ENCODE measurements at regions not wholly inside any gene's neighbourhood (a gene's known extent, or its start where the extent isn't known, plus 50 kb on each side); places are given as distances from the start of the nearest gene placed in this dataset.

- H3K4me3 ChIP-seq (ENCODE audit: low read depth in 1 of 2, low read length in 2 of 2) = no peak overlapping the region
- H3K9ac ChIP-seq (ENCODE audit: low read depth in 1 of 2, low read length in 2 of 2) = no peak overlapping the region
- peaks cover 0 to 4% of the 10 kb centered on the region in 2 donors for H3K27me3 ChIP-seq (ENCODE audit: control insufficient read depth in 1 of 2, insufficient read depth in 2 of 2, low read length in 2 of 2)
- no peak overlapping the region for H3K27ac ChIP-seq (ENCODE audit: low read depth, low read length)
- no peaks in the 10 kb centered on the region for H3K9me3 ChIP-seq (ENCODE audit: control insufficient read depth in 1 of 2, low read length in 2 of 2)
- no peaks in the 10 kb centered on the region for H3K36me3 ChIP-seq (ENCODE audit: control insufficient read depth in 1 of 2, insufficient read depth in 2 of 2, low read length in 2 of 2)
- H3K4me1 ChIP-seq (ENCODE audit: control insufficient read depth in 1 of 2, insufficient read depth in 2 of 2, low read length in 2 of 2) = no peaks in the 10 kb centered on the region
Observed at GRCh38 chr1:30183006-30183405, 540.4 kb downstream of the MATN1 start.

DNA sequence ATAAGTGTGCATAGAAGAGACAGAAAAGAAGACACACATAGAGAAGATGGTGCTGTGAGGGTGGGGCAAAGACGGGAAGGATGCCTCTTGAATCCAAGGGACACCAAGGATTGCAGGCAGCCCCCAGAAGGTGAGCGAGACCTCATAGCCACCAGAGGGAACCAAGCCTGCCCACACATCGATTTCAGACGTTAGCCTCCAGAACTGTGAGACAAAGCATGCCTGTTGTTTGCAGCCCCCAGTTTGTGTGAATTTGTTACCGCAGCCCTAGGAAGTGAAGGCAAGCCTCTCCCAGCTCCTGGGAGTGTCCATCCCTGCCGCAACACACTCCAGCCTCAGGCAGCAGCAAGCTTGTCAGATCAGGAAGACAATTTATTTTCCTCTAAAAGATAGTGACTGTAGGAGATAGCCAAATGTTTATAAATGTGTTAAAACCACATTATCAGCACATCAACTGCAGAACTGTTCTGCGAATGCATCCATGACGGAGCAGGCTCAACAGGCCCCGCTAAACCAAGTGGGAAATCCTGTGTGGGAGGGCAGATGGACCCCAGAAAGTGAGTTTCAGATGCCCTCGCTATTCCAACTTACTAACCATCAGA, 543.3 kb downstream of the MATN1 start:
- Histone ChIP-seq H3K9ac (ENCODE audit: low read depth in 1 of 2, low read length in 2 of 2) (no peak overlapping the region), H3K27me3 (ENCODE audit: control insufficient read depth in 1 of 2, insufficient read depth in 2 of 2, low read length in 2 of 2) (peaks cover 0 to 4% of the 10 kb centered on the region in 2 donors), H3K27ac (ENCODE audit: low read depth, low read length) (no peak overlapping the region), H3K4me3 (ENCODE audit: low read depth in 1 of 2, low read length in 2 of 2) (no peak overlapping the region), H3K9me3 (ENCODE audit: control insufficient read depth in 1 of 2, low read length in 2 of 2) (no peaks in the 10 kb centered on the region), H3K4me1 (ENCODE audit: control insufficient read depth in 1 of 2, insufficient read depth in 2 of 2, low read length in 2 of 2) (no peaks in the 10 kb centered on the region), H3K36me3 (ENCODE audit: control insufficient read depth in 1 of 2, insufficient read depth in 2 of 2, low read length in 2 of 2) (no peaks in the 10 kb centered on the region)

GRCh38 chr1:30176477-30176876, 546.9 kb downstream of the MATN1 start:
- no peak overlapping the region for H3K27ac ChIP-seq (ENCODE audit: low read depth, low read length)
- no peak overlapping the region for H3K4me3 ChIP-seq (ENCODE audit: low read depth in 1 of 2, low read length in 2 of 2)

GRCh38 chr1:30174499-30174898, 548.9 kb downstream of the MATN1 start:
- Histone ChIP-seq H3K9me3 (ENCODE audit: control insufficient read depth in 1 of 2, low read length in 2 of 2) (no peaks in the 10 kb centered on the region), H3K4me3 (ENCODE audit: low read depth in 1 of 2, low read length in 2 of 2) (no peak overlapping the region), H3K4me1 (ENCODE audit: control insufficient read depth in 1 of 2, insufficient read depth in 2 of 2, low read length in 2 of 2) (no peaks in the 10 kb centered on the region), H3K9ac (ENCODE audit: low read depth in 1 of 2, low read length in 2 of 2) (no peak overlapping the region), H3K36me3 (ENCODE audit: control insufficient read depth in 1 of 2, insufficient read depth in 2 of 2, low read length in 2 of 2) (no peaks in the 10 kb centered on the region), H3K27ac (ENCODE audit: low read depth, low read length) (no peak overlapping the region), H3K27me3 (ENCODE audit: control insufficient read depth in 1 of 2, insufficient read depth in 2 of 2, low read length in 2 of 2) (no peaks in the 10 kb centered on the region)

More at GRCh38 chr1:30176477-30176876, 546.9 kb downstream of the MATN1 start:
- Histone ChIP-seq H3K27me3 (ENCODE audit: control insufficient read depth in 1 of 2, insufficient read depth in 2 of 2, low read length in 2 of 2) (no peaks in the 10 kb centered on the region), H3K9ac (ENCODE audit: low read depth in 1 of 2, low read length in 2 of 2) (no peak overlapping the region), H3K4me1 (ENCODE audit: control insufficient read depth in 1 of 2, insufficient read depth in 2 of 2, low read length in 2 of 2) (no peaks in the 10 kb centered on the region), H3K9me3 (ENCODE audit: control insufficient read depth in 1 of 2, low read length in 2 of 2) (no peaks in the 10 kb centered on the region), H3K36me3 (ENCODE audit: control insufficient read depth in 1 of 2, insufficient read depth in 2 of 2, low read length in 2 of 2) (no peaks in the 10 kb centered on the region)

DNA sequence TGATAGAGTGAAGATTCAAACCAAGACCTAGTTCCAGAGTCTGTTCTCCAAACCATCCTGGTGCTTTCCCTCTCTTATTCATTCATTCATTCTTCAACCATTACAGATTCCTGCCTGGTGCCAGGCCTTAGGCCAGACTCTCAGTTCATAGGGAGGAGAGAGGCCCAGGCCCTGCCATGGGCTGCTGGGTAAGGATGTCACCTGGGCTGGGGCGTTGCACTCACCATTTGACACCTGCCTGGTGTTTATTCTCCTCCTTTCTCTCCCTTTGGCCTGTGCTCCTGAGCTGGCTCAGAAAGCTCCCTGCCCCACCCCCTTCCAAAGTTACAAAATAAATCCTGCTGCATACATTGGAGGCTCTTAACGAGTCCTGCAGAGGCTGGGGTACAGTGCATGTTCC, 549.8 kb downstream of the MATN1 start:
- Histone ChIP-seq H3K36me3 (ENCODE audit: control insufficient read depth in 1 of 2, insufficient read depth in 2 of 2, low read length in 2 of 2) (no peaks in the 10 kb centered on the region), H3K27me3 (ENCODE audit: control insufficient read depth in 1 of 2, insufficient read depth in 2 of 2, low read length in 2 of 2) (no peaks in the 10 kb centered on the region), H3K4me3 (ENCODE audit: low read depth in 1 of 2, low read length in 2 of 2) (no peak overlapping the region), H3K27ac (ENCODE audit: low read depth, low read length) (no peak overlapping the region), H3K4me1 (ENCODE audit: control insufficient read depth in 1 of 2, insufficient read depth in 2 of 2, low read length in 2 of 2) (no peaks in the 10 kb centered on the region), H3K9me3 (ENCODE audit: control insufficient read depth in 1 of 2, low read length in 2 of 2) (no peaks in the 10 kb centered on the region), H3K9ac (ENCODE audit: low read depth in 1 of 2, low read length in 2 of 2) (no peak overlapping the region)

- Histone ChIP-seq H3K9ac (ENCODE audit: low read depth in 1 of 2, low read length in 2 of 2) (no peak overlapping the region), H3K27ac (ENCODE audit: low read depth, low read length) (no peak overlapping the region)
Observed at GRCh38 chr1:30172757-30173156, 550.6 kb downstream of the MATN1 start.

DNA sequence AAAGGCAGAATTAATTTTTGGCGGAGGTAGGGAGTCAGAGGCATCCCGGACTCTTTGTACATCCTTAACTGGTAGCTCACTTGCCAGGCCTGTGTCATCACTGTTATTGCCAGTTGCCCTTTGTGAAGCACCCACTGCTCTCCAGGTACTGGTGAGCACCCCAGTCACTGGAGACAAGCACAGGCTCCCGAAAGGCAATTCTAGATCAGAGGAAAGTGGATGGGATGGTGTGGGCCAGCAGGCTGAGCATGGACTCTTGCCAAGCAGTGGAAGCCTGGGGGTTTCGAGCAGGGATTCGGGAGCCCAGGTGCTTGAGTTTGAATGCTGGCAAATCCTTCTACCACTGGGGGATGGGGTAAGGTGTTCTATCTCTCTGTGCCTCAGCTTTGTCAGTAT, 551.1 kb downstream of the MATN1 start:
- no peaks in the 10 kb centered on the region for H3K27me3 ChIP-seq (ENCODE audit: control insufficient read depth in 1 of 2, insufficient read depth in 2 of 2, low read length in 2 of 2)
- H3K4me3 ChIP-seq (ENCODE audit: low read depth in 1 of 2, low read length in 2 of 2) = no peak overlapping the region
- no peak overlapping the region for H3K27ac ChIP-seq (ENCODE audit: low read depth, low read length)
- no peaks in the 10 kb centered on the region for H3K4me1 ChIP-seq (ENCODE audit: control insufficient read depth in 1 of 2, insufficient read depth in 2 of 2, low read length in 2 of 2)
- H3K36me3 ChIP-seq (ENCODE audit: control insufficient read depth in 1 of 2, insufficient read depth in 2 of 2, low read length in 2 of 2) = no peaks in the 10 kb centered on the region
- H3K9me3 ChIP-seq (ENCODE audit: control insufficient read depth in 1 of 2, low read length in 2 of 2) = no peaks in the 10 kb centered on the region
- no peak overlapping the region for H3K9ac ChIP-seq (ENCODE audit: low read depth in 1 of 2, low read length in 2 of 2)

More at GRCh38 chr1:30172757-30173156, 550.6 kb downstream of the MATN1 start:
- Histone ChIP-seq H3K4me3 (ENCODE audit: low read depth in 1 of 2, low read length in 2 of 2) (no peak overlapping the region), H3K9me3 (ENCODE audit: control insufficient read depth in 1 of 2, low read length in 2 of 2) (no peaks in the 10 kb centered on the region), H3K36me3 (ENCODE audit: control insufficient read depth in 1 of 2, insufficient read depth in 2 of 2, low read length in 2 of 2) (no peaks in the 10 kb centered on the region), H3K27me3 (ENCODE audit: control insufficient read depth in 1 of 2, insufficient read depth in 2 of 2, low read length in 2 of 2) (no peaks in the 10 kb centered on the region), H3K4me1 (ENCODE audit: control insufficient read depth in 1 of 2, insufficient read depth in 2 of 2, low read length in 2 of 2) (no peaks in the 10 kb centered on the region)

GRCh38 chr1:30171537-30172298, 551.7 kb downstream of the MATN1 start:
- Histone ChIP-seq H3K27ac (ENCODE audit: low read depth, low read length) (no peak overlapping the region), H3K36me3 (ENCODE audit: control insufficient read depth in 1 of 2, insufficient read depth in 2 of 2, low read length in 2 of 2) (no peaks in the 10 kb centered on the region), H3K27me3 (ENCODE audit: control insufficient read depth in 1 of 2, insufficient read depth in 2 of 2, low read length in 2 of 2) (no peaks in the 10 kb centered on the region), H3K9ac (ENCODE audit: low read depth in 1 of 2, low read length in 2 of 2) (no peak overlapping the region), H3K4me3 (ENCODE audit: low read depth in 1 of 2, low read length in 2 of 2) (no peak overlapping the region), H3K4me1 (ENCODE audit: control insufficient read depth in 1 of 2, insufficient read depth in 2 of 2, low read length in 2 of 2) (no peaks in the 10 kb centered on the region), H3K9me3 (ENCODE audit: control insufficient read depth in 1 of 2, low read length in 2 of 2) (no peaks in the 10 kb centered on the region)

- Histone ChIP-seq H3K27ac (ENCODE audit: low read depth, low read length) (no peak overlapping the region), H3K9me3 (ENCODE audit: control insufficient read depth in 1 of 2, low read length in 2 of 2) (no peaks in the 10 kb centered on the region), H3K4me3 (ENCODE audit: low read depth in 1 of 2, low read length in 2 of 2) (no peak overlapping the region), H3K36me3 (ENCODE audit: control insufficient read depth in 1 of 2, insufficient read depth in 2 of 2, low read length in 2 of 2) (no peaks in the 10 kb centered on the region), H3K9ac (ENCODE audit: low read depth in 1 of 2, low read length in 2 of 2) (no peak overlapping the region), H3K27me3 (ENCODE audit: control insufficient read depth in 1 of 2, insufficient read depth in 2 of 2, low read length in 2 of 2) (peaks cover 0 to 3% of the 10 kb centered on the region in 2 donors), H3K4me1 (ENCODE audit: control insufficient read depth in 1 of 2, insufficient read depth in 2 of 2, low read length in 2 of 2) (no peaks in the 10 kb centered on the region)
Observed at GRCh38 chr1:30169269-30169668, 554.1 kb downstream of the MATN1 start.

DNA sequence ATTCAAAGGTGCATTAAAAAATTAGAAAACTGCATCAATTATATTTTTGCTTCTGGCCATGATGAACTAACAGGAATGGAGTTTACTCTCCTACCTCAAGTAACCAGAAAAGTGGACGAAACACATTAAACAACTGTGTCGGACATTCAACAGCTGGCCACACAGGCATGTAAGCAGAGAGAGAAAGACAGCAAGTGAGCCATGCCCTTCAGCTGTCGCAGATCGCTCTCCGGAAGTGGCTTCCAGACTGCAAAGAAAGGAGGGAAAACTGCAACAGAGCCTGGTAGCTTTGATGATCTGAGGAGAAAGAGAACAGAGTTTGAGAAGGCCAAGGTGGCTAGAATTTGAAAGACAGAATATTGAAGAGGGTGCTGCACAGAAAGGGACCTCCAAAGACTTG, 557.2 kb downstream of the MATN1 start:
- Histone ChIP-seq H3K36me3 (ENCODE audit: control insufficient read depth in 1 of 2, insufficient read depth in 2 of 2, low read length in 2 of 2) (no peaks in the 10 kb centered on the region), H3K27me3 (ENCODE audit: control insufficient read depth in 1 of 2, insufficient read depth in 2 of 2, low read length in 2 of 2) (peaks cover 3% of the 10 kb centered on the region in 2 donors), H3K9ac (ENCODE audit: low read depth in 1 of 2, low read length in 2 of 2) (no peak overlapping the region), H3K9me3 (ENCODE audit: control insufficient read depth in 1 of 2, low read length in 2 of 2) (no peaks in the 10 kb centered on the region), H3K4me3 (ENCODE audit: low read depth in 1 of 2, low read length in 2 of 2) (no peak overlapping the region), H3K27ac (ENCODE audit: low read depth, low read length) (no peak overlapping the region), H3K4me1 (ENCODE audit: control insufficient read depth in 1 of 2, insufficient read depth in 2 of 2, low read length in 2 of 2) (no peaks in the 10 kb centered on the region)

All from duodenal mucosa (tissue), 2 donors.